SK-N-SH treated with all-trans-retinoic acid at 6 μM for 48 hours (cell line): ENCODE measurements at regions not wholly inside any gene's neighbourhood (a gene's known extent, or its start where the extent isn't known, plus 50 kb on each side); places are given as distances from the start of the nearest gene placed in this dataset.
"Not testable (repeated sequence)": the region's sequence is repeated elsewhere in the genome, so short reads cannot be mapped to it uniquely, and the experiment has no call there.

Source experiments
- ATAC-seq: fragments of 200-7000 bp; cut with Tn5 transposase; 3 replicates; pipeline ENCODE4 v1.9.1; 2020; ENCODE audit warnings: mild to moderate bottlenecking, moderate library complexity
- ARNTL ChIP-seq: fragments of 450-650 bp; formaldehyde crosslinking; IDR thresholded peaks from 2 replicates; pipeline ENCODE4 v1.5.0; 2020; ENCODE audit warnings: low read depth, mild to moderate bottlenecking, moderate library complexity, borderline replicate concordance
- BACH2 ChIP-seq: fragments of 250-450 bp; sonication (Bioruptor Pico); IDR thresholded peaks from 2 replicates; pipeline ENCODE4 v1.9.0; 2021; ENCODE audit warnings: mild to moderate bottlenecking, borderline replicate concordance
- CSDC2 ChIP-seq: fragments of 250-450 bp; sonication (Bioruptor Pico); IDR thresholded peaks from 2 replicates; pipeline ENCODE4 v1.5.0; 2020; ENCODE audit warnings: mild to moderate bottlenecking, moderate library complexity
- CSRNP3 ChIP-seq: fragments of 250-450 bp; sonication (Bioruptor Pico); IDR thresholded peaks from 2 replicates; pipeline ENCODE4 v1.5.1; 2021; ENCODE audit warnings: mild to moderate bottlenecking, moderate library complexity
- ESRRG ChIP-seq: fragments of 250-450 bp; sonication (Bioruptor Pico); IDR thresholded peaks from 2 replicates; pipeline ENCODE4 v1.6.1; 2021; ENCODE audit warnings: mild to moderate bottlenecking
- GLIS3 ChIP-seq: fragments of 250-450 bp; sonication (Bioruptor Pico); IDR thresholded peaks from 2 replicates; pipeline ENCODE4 v1.5.0; 2020; ENCODE audit warnings: mild to moderate bottlenecking, moderate library complexity
- ISL1 ChIP-seq: fragments of 250-450 bp; sonication (Bioruptor Pico); IDR thresholded peaks from 2 replicates; pipeline ENCODE4 v2.1.2; 2022; ENCODE audit warnings: mild to moderate bottlenecking, moderate library complexity
- OSR1 ChIP-seq: fragments of 250-450 bp; sonication (Bioruptor Pico); IDR thresholded peaks from 2 replicates; pipeline ENCODE4 v1.8.0; 2022; ENCODE audit warnings: moderate library complexity, mild to moderate bottlenecking, inconsistent platforms
- PATZ1 ChIP-seq: fragments of 250-450 bp; sonication (Bioruptor Pico); IDR thresholded peaks from 2 replicates; pipeline ENCODE4 v1.8.0; 2020; ENCODE audit warnings: mild to moderate bottlenecking, moderate library complexity, borderline replicate concordance
- POU6F1 ChIP-seq: fragments of 250-450 bp; sonication (Bioruptor Pico); IDR thresholded peaks from 2 replicates; pipeline ENCODE4 v1.8.0; 2021; ENCODE audit warnings: low read depth, mild to moderate bottlenecking, moderate library complexity, borderline replicate concordance
- PPARA ChIP-seq: fragments of 250-450 bp; sonication (Bioruptor Pico); IDR thresholded peaks from 2 replicates; pipeline ENCODE4 v1.5.0; 2020; ENCODE audit warnings: mild to moderate bottlenecking, borderline replicate concordance
- RARB ChIP-seq: fragments of 250-450 bp; sonication (Bioruptor Pico); IDR thresholded peaks from 2 replicates; pipeline ENCODE4 v1.8.0; 2021; ENCODE audit warnings: mild to moderate bottlenecking, moderate library complexity
- SNAI2 ChIP-seq: fragments of 250-450 bp; sonication (Bioruptor Pico); IDR thresholded peaks from 2 replicates; pipeline ENCODE4 v1.5.0; 2020; ENCODE audit warnings: mild to moderate bottlenecking, moderate library complexity
- TCF4 ChIP-seq: fragments of 250-450 bp; sonication (Bioruptor Pico); IDR thresholded peaks from 2 replicates; pipeline ENCODE4 v1.8.0; 2021; ENCODE audit warnings: mild to moderate bottlenecking, moderate library complexity, borderline replicate concordance
- TOX ChIP-seq: fragments of 250-450 bp; sonication (Bioruptor Pico); IDR thresholded peaks from 2 replicates; pipeline ENCODE4 v1.8.0; 2021; ENCODE audit warnings: mild to moderate bottlenecking, moderate library complexity, borderline replicate concordance
- TSHZ2 ChIP-seq: fragments of 250-450 bp; sonication (Bioruptor Pico); IDR thresholded peaks from 2 replicates; pipeline ENCODE4 v1.5.0; 2020; ENCODE audit warnings: mild to moderate bottlenecking, moderate library complexity
- ZC3H10 ChIP-seq: fragments of 250-450 bp; sonication (Bioruptor Pico); IDR thresholded peaks from 2 replicates; pipeline ENCODE4 v1.5.1; 2021; ENCODE audit warnings: mild to moderate bottlenecking, moderate library complexity
- ZFP3 ChIP-seq: fragments of 250-450 bp; sonication (Bioruptor Pico); IDR thresholded peaks from 2 replicates; pipeline ENCODE4 v1.5.0; 2020; ENCODE audit warnings: mild to moderate bottlenecking, moderate library complexity
- ZFP30 ChIP-seq: fragments of 450-650 bp; formaldehyde crosslinking; IDR thresholded peaks from 2 replicates; pipeline ENCODE4 v1.5.0; 2022; ENCODE audit warnings: mild to moderate bottlenecking, moderate library complexity
- ZNF565 ChIP-seq: fragments of 450-650 bp; formaldehyde crosslinking; conservative IDR thresholded peaks from 2 replicates; pipeline ENCODE4 v1.5.0; 2020; ENCODE audit warnings: low read depth, mild to moderate bottlenecking, moderate library complexity
- ZNF8 ChIP-seq: fragments of 450-650 bp; formaldehyde crosslinking; IDR thresholded peaks from 2 replicates; pipeline ENCODE4 v1.5.0; 2020; ENCODE audit warnings: mild to moderate bottlenecking, moderate library complexity
- TF ChIP-seq, protein P1 (sequence below): fragments of 250-450 bp; sonication (Bioruptor Pico); IDR thresholded peaks from 2 replicates; pipeline ENCODE4 v1.5.1; 2020; ENCODE audit warnings: low read depth, mild to moderate bottlenecking, moderate library complexity

- ATAC-seq, result no peak
- TF ChIP-seq CSRNP3 (CRISPR knock-in tag) (no peak), ISL1 (CRISPR knock-in tag) (no peak), ARNTL (CRISPR knock-in tag) (no peak), ZFP30 (CRISPR knock-in tag) (no peak), SNAI2 (CRISPR knock-in tag) (no peak), TSHZ2 (no peak), PPARA (no peak), ZNF565 (CRISPR knock-in tag) (no peak), POU6F1 (CRISPR knock-in tag) (no peak), GLIS3 (CRISPR knock-in tag) (no peak), TOX (no peak), ESRRG (CRISPR knock-in tag) (no peak)
These were observed 110.8 kb downstream of the TDRD15 start for GRCh38 chr2:21234464-21235120.

DNA sequence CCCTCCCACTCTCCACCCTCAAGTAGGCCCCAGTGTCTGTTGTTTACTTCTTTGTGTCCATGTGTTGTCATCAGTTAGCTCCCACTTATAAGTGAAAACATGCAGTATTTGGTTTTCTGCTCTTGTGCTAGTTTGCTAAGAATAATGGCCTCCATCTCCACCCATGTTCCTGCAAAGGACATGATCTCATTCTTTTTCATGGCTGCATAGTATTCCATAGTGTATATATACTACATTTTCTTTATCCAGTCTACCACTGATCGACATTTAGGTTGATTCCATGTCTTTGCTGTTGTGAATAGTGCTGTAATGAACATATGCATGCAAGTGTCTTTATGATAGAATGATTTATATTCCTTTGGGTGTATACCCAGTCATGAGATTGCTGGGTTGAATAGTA lies 116.0 kb downstream of the TDRD15 start:
- ATAC-seq, result not testable (repeated sequence)

DNA sequence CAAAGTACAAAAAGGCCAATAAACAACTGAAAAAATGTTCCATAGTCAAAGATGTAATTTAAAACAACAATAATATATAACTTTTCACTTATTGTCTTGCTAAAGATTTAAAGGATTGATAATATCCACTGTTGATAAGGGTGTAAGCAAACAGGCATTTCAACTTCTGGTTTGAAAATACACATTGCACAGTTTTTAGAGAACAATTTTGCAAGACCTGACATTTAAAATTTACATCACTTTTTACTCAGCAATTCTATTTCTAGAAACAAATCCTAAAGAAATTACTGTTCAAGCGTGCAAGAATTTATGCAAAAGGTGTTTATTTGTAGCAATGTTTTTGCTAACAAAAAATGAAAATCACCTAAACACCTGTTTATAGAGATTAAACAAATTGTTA lies 120.4 kb downstream of the TDRD15 start:
- TF ChIP-seq BACH2 (CRISPR knock-in tag) (no peak), CSDC2 (no peak), ZFP3 (CRISPR knock-in tag) (no peak), SNAI2 (CRISPR knock-in tag) (no peak), ISL1 (CRISPR knock-in tag) (no peak), ZC3H10 (CRISPR knock-in tag) (no peak)
- ATAC-seq, result no peak

DNA sequence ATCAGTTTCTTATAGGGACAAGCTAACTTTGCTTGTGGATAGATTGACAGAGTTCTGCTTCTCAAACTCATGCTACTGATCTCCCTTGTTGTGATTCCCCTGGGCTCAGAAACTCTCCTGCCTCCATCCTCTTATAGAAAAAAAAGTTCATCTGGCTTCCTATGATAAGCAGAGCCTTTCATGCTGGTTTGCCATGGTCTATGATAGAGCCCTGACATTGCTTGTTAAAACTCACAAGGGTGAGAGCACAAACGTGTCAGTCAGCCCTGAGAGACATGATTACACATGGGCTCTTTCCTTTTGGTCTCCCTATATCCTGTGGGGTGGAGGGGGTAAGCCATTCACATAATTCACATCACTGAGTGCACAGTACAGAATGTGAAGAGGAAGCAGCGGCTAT lies 121.8 kb downstream of the TDRD15 start:
- no peak for TF ChIP-seq OSR1
- TF ChIP-seq ZNF8, result no peak
- no peak for TF ChIP-seq CSDC2
- no peak for TF ChIP-seq CSRNP3 (CRISPR knock-in tag)
- no peak for TF ChIP-seq TCF4 (CRISPR knock-in tag)
- TF ChIP-seq ARNTL (CRISPR knock-in tag), result no peak
- TF ChIP-seq BACH2 (CRISPR knock-in tag), result no peak
- no peak for TF ChIP-seq GLIS3 (CRISPR knock-in tag)
- TF ChIP-seq, protein P1, sequence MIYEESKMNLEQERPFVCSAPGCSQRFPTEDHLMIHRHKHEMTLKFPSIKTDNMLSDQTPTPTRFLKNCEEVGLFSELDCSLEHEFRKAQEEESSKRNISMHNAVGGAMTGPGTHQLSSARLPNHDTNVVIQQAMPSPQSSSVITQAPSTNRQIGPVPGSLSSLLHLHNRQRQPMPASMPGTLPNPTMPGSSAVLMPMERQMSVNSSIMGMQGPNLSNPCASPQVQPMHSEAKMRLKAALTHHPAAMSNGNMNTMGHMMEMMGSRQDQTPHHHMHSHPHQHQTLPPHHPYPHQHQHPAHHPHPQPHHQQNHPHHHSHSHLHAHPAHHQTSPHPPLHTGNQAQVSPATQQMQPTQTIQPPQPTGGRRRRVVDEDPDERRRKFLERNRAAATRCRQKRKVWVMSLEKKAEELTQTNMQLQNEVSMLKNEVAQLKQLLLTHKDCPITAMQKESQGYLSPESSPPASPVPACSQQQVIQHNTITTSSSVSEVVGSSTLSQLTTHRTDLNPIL (CRISPR knock-in tag), result no peak
- TF ChIP-seq PATZ1, result no peak
- TF ChIP-seq ZC3H10 (CRISPR knock-in tag), result no peak
- no peak for TF ChIP-seq ISL1 (CRISPR knock-in tag)
- no peak for TF ChIP-seq RARB
- TF ChIP-seq POU6F1 (CRISPR knock-in tag), result no peak
- TF ChIP-seq, all 23 proteins: peak for 0
- no peak for ATAC-seq
